Heart left ventricle (tissue), 13 donors: ENCODE measurements at regions not wholly inside any gene's neighbourhood (a gene's known extent, or its start where the extent isn't known, plus 50 kb on each side); places are given as distances from the start of the nearest gene placed in this dataset.

Experiments used
- POLR2A ChIP-seq, 2 donors: fragments of 450-650 bp; IDR thresholded peaks; one replicate each; pipeline ENCODE4 v1.6.1; 2017; ENCODE audit warnings: antibody characterized with exemption in 2 of 2, mild to moderate bottlenecking in 2 of 2, moderate library complexity in 2 of 2
- TF ChIP-seq, protein P1 (sequence below), 12 donors: fragments of 200-600 bp; sonication (generic) in 4 of 12; IDR thresholded peaks; one replicate each; pipeline versions ENCODE4 v1.5.0 to v1.8.0; 2018 to 2022; ENCODE audit warnings: antibody characterized with exemption in 12 of 12, mild to moderate bottlenecking in 5 of 12
- donor health status: ischemic (EF 13 %, LVEDD 7.1; RV severe dilation, severe dysfunction).
- donor health status: DM: no; HTN: yes; CAD: no.
- donor health status: DM: no; HTN: no; CAD: no.
- donor health status: ischemic (EF 25% LVEDD 6.9; RV normal size, moderate dysfunction).
- donor health status: ischemic (EF 25% LVEDD 5.7; RV mildly dilated, moderate dysfunction).
- donor health status: ischemic (EF 35%, LVEDD 5.7; RV mildly dilated, moderate dysfunction).
- donor health status: nonischemic (EF 11% LVEDD 7.7; RV severe dilation, severe dysfunction).
- donor health status: DM: yes; HTN: yes; CAD: no.
- donor health status: PGD.
- donor health status: ischemic (EF 29% LVEDD 5.4; RV normal size, mild dysfunction).
- donor health status: nonischemic (EF 23%, LVEDD 6.1; RV moderate dilation, normal function).

DNA sequence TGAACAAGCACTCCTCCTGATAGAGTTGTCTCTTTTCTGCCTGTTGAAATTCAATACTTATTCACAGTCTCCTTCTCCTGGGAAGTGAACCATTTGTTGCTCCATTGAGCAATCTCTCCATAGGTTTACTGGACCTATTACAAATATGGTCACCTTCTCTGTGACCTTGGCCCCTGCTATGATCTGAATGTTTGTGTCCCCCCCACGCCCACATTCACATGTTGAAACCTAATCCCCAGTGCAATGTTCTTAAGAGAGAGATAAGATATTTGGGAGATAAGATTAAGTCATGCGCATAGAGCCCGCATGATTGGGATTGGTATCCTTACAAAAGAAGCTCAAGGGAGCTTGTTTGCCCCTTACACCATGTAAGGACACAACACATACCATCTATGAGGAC is 54.1 kb upstream of the GABRE start:
- TF ChIP-seq, protein P1, sequence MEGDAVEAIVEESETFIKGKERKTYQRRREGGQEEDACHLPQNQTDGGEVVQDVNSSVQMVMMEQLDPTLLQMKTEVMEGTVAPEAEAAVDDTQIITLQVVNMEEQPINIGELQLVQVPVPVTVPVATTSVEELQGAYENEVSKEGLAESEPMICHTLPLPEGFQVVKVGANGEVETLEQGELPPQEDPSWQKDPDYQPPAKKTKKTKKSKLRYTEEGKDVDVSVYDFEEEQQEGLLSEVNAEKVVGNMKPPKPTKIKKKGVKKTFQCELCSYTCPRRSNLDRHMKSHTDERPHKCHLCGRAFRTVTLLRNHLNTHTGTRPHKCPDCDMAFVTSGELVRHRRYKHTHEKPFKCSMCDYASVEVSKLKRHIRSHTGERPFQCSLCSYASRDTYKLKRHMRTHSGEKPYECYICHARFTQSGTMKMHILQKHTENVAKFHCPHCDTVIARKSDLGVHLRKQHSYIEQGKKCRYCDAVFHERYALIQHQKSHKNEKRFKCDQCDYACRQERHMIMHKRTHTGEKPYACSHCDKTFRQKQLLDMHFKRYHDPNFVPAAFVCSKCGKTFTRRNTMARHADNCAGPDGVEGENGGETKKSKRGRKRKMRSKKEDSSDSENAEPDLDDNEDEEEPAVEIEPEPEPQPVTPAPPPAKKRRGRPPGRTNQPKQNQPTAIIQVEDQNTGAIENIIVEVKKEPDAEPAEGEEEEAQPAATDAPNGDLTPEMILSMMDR (IDR thresholded peaks at IDR 0.05), result no peak
- no peak for TF ChIP-seq POLR2A (IDR thresholded peaks at IDR 0.05)
